GM12878 (cell line): ENCODE measurements at regions not wholly inside any gene's neighbourhood (a gene's known extent, or its start where the extent isn't known, plus 50 kb on each side); places are given as distances from the start of the nearest gene placed in this dataset.

ENCODE experiments used
- CBX3 ChIP-seq: fragments of 200-600 bp; sonication (generic); IDR thresholded peaks from 2 replicates; pipeline ENCODE4 v1.6.1; 2016; ENCODE audit warnings: low read depth, borderline replicate concordance
- CBX5 ChIP-seq: sonication (generic); IDR thresholded peaks from 2 replicates; pipeline ENCODE4 v1.6.1; 2016; ENCODE audit warnings: low read depth, moderate library complexity, mild to moderate bottlenecking, inconsistent platforms
- CEBPB ChIP-seq, 2 experiments: fragments of 150-350 bp in 1 of 2; IDR thresholded peaks; 2 replicates each; pipeline ENCODE4 v1.6.1; 2012 to 2014; ENCODE audit warnings: low read depth in 2 of 2, low read length in 2 of 2, borderline replicate concordance in 1 of 2, inconsistent platforms in 1 of 2
- CREM ChIP-seq: IDR thresholded peaks from 2 replicates; pipeline ENCODE4 v1.6.1; 2014; ENCODE audit warnings: antibody characterized with exemption, low read depth
- CTCF ChIP-seq, 3 experiments: IDR thresholded peaks in 2 of 3; conservative IDR thresholded peaks in 1 of 3; 2 replicates each; pipeline ENCODE4 v1.5.1; 2011; ENCODE audit warnings: low read depth in 3 of 3, low read length in 3 of 3, mild to moderate bottlenecking in 3 of 3, control low read depth in 2 of 3, moderate library complexity in 2 of 3, inconsistent platforms in 1 of 3, mixed read lengths in 1 of 3; ENCODE audit not compliant: control insufficient read depth in 2 of 3, insufficient read depth in 1 of 3; ENCODE audit errors: extremely low read depth in 1 of 3
- FOXK2 ChIP-seq: fragments of 450-650 bp; IDR thresholded peaks from 2 replicates; pipeline ENCODE4 v1.6.1; 2017; ENCODE audit warnings: mild to moderate bottlenecking, moderate library complexity
- NFYB ChIP-seq: IDR thresholded peaks from 2 replicates; pipeline ENCODE4 v1.6.1; 2011; ENCODE audit warnings: low read depth, mild to moderate bottlenecking, low read length, improper control_type of control experiment, moderate library complexity; ENCODE audit not compliant: insufficient read depth
- POLR2AphosphoS2 ChIP-seq: IDR thresholded peaks from 2 replicates; pipeline ENCODE4 v1.6.1; 2011; ENCODE audit warnings: low read depth, mild to moderate bottlenecking, low read length, improper control_type of control experiment, moderate library complexity
- REST ChIP-seq: IDR thresholded peaks from 2 replicates; pipeline ENCODE4 v1.6.1; 2012; ENCODE audit warnings: mild to moderate bottlenecking, low read depth, low read length
- TAF1 ChIP-seq: IDR thresholded peaks from 2 replicates; pipeline ENCODE4 v1.6.1; 2011; ENCODE audit warnings: mild to moderate bottlenecking, low read depth, low read length, borderline replicate concordance
- ZNF592 ChIP-seq: fragments of 450-650 bp; IDR thresholded peaks from 2 replicates; pipeline ENCODE4 v1.6.1; 2017; ENCODE audit warnings: mild to moderate bottlenecking, moderate library complexity
- ZZZ3 ChIP-seq: IDR thresholded peaks from 2 replicates; pipeline ENCODE4 v1.6.1; 2011; ENCODE audit warnings: low read depth; ENCODE audit not compliant: control insufficient read depth, insufficient read length

GRCh38 chr5:105696440-105696839, 1974.3 kb downstream of the EFNA5 start:
- TF ChIP-seq POLR2AphosphoS2, result no peak
- TF ChIP-seq ZNF592, result no peak
- TF ChIP-seq ZZZ3, result no peak
- TF ChIP-seq CTCF (IDR thresholded peaks at IDR 0.05 in 2 of 3, conservative IDR thresholded peaks at IDR 0.05 in 1 of 3; ENCODE audit: control insufficient read depth in 2 of 3, extremely low read depth in 1 of 3, insufficient read depth in 1 of 3, low read depth in 3 of 3, low read length in 3 of 3), result no peak
- no peak for TF ChIP-seq NFYB
- no peak for TF ChIP-seq REST
- TF ChIP-seq CEBPB (IDR thresholded peaks at IDR 0.05; ENCODE audit: borderline replicate concordance in 1 of 2, low read depth in 2 of 2, low read length in 2 of 2), result no peak
- TF ChIP-seq CBX5, result no peak
- TF ChIP-seq CBX3, result no peak
- TF ChIP-seq CREM, result no peak
- no peak for TF ChIP-seq TAF1
- TF ChIP-seq FOXK2, result no peak
